GM12878 (cell line): ENCODE measurements at regions not wholly inside any gene's neighbourhood (a gene's known extent, or its start where the extent isn't known, plus 50 kb on each side); places are given as distances from the start of the nearest gene placed in this dataset.

ENCODE experiments used
- ATAC-seq: fragments of 200-7000 bp; cut with Tn5 transposase; 3 replicates; pipeline ENCODE4 v1.9.1; 2020; ENCODE audit warnings: mild to moderate bottlenecking, moderate library complexity
- BruUV-seq: library from RNA; stranded (reverse); fragments of 400-500 nt; replicated peaks from 2 replicates; lab custom pipeline; 2021; lab: Mats Ljungman, UMichigan
- CTCF ChIA-PET: fragments of 300-600 bp; sonication (Branson Sonifier 250); formaldehyde crosslinking; extraction: SDS; loops from one replicate; lab custom pipeline; 2021; ENCODE audit warnings: inconsistent platforms; lab: Yijun Ruan, JAX
- POLR2A ChIA-PET: fragments of 350-600 bp; formaldehyde crosslinking; extraction: SDS; loops from one replicate; lab custom pipeline; 2021; ENCODE audit warnings: inconsistent platforms; lab: Charles Lee
- RAD21 ChIA-PET: fragments of 300-600 bp; sonication (Branson Sonifier 250); formaldehyde crosslinking; loops from one replicate; lab custom pipeline; 2023; ENCODE audit warnings: antibody characterized with exemption; ENCODE audit not compliant: unreplicated experiment; lab: Charles Lee
- SMC1A ChIA-PET: fragments of 300-600 bp; sonication (Branson Sonifier 250); formaldehyde crosslinking; loops from one replicate; lab custom pipeline; 2023; ENCODE audit not compliant: unreplicated experiment, uncharacterized antibody; lab: Charles Lee
- DNase-seq: peaks from one replicate; pipeline ENCODE4 v3.0.0-alpha.2; 2011; ENCODE audit warnings: low read depth, low spot score
- FAIRE-seq: peaks from 3 replicates; lab custom pipeline; 2011; peaks lifted over from hg19 to GRCh38; lab: Jason Lieb, UNC
- H2AFZ ChIP-seq: 2 replicates; pipeline ENCODE4 v1.6.0; 2011; ENCODE audit warnings: low read depth, low read length, control low read depth; ENCODE audit not compliant: control insufficient read depth
- H3K27ac ChIP-seq: 2 replicates; pipeline ENCODE4 v1.5.1; 2011; ENCODE audit warnings: control low read depth; ENCODE audit not compliant: control insufficient read depth, insufficient read depth
- H3K27me3 ChIP-seq, 2 experiments: replicated peaks in 1 of 2; 2 replicates each; pipeline versions ENCODE4 v1.6.0 to v1.6.1; 2011; ENCODE audit warnings: low read length in 1 of 2; ENCODE audit not compliant: control insufficient read depth in 2 of 2, insufficient read depth in 2 of 2
- H3K36me3 ChIP-seq, 2 experiments: 2 replicates each; pipeline ENCODE4 v1.5.1; 2011; ENCODE audit warnings: low read length in 1 of 2; ENCODE audit not compliant: control insufficient read depth in 2 of 2, insufficient read depth in 2 of 2
- H3K4me1 ChIP-seq: 2 replicates; pipeline ENCODE4 v1.6.1; 2011; ENCODE audit warnings: mild to moderate bottlenecking, low read length, moderate library complexity, mixed read lengths; ENCODE audit not compliant: control insufficient read depth, insufficient read depth
- H3K4me2 ChIP-seq: 2 replicates; pipeline ENCODE4 v1.6.0; 2011; ENCODE audit warnings: control low read depth; ENCODE audit not compliant: control insufficient read depth, insufficient read depth
- H3K4me3 ChIP-seq: fragments of 200-600 bp; sonication (generic); 2 replicates; pipeline ENCODE4 v1.5.1; 2016
- H3K79me2 ChIP-seq: 2 replicates; pipeline ENCODE4 v1.6.0; 2011; ENCODE audit warnings: low read length; ENCODE audit not compliant: control insufficient read depth, insufficient read depth
- H3K9ac ChIP-seq: 2 replicates; pipeline ENCODE4 v1.8.0; 2011; ENCODE audit warnings: low read length, control low read depth, mixed read lengths; ENCODE audit not compliant: control insufficient read depth, insufficient read depth
- H3K9me3 ChIP-seq: replicated peaks from 3 replicates; pipeline ENCODE4 v1.5.1; 2011; ENCODE audit warnings: mild to moderate bottlenecking, low read length; ENCODE audit not compliant: control insufficient read depth, insufficient read depth
- H4K20me1 ChIP-seq: 2 replicates; pipeline ENCODE4 v1.6.0; 2011; ENCODE audit not compliant: control insufficient read depth, insufficient read depth
- BACH1 ChIP-seq: fragments of 450-650 bp; IDR thresholded peaks from 2 replicates; pipeline ENCODE4 v1.6.1; 2017; ENCODE audit warnings: mild to moderate bottlenecking, borderline replicate concordance
- BCLAF1 ChIP-seq: fragments of 450-650 bp; IDR thresholded peaks from 2 replicates; pipeline ENCODE4 v1.6.1; 2017; ENCODE audit warnings: antibody characterized with exemption, mild to moderate bottlenecking, moderate library complexity
- CHD2 ChIP-seq: IDR thresholded peaks from 2 replicates; pipeline ENCODE4 v1.6.1; 2011; ENCODE audit warnings: low read depth, low read length, improper control_type of control experiment, borderline replicate concordance
- HCFC1 ChIP-seq: fragments of 150-350 bp; IDR thresholded peaks from 2 replicates; pipeline ENCODE4 v1.6.1; 2014; ENCODE audit warnings: low read length
- JUNB ChIP-seq: IDR thresholded peaks from 2 replicates; pipeline ENCODE4 v1.6.1; 2016; ENCODE audit warnings: antibody characterized with exemption, mild to moderate bottlenecking
- MAX ChIP-seq: IDR thresholded peaks from 2 replicates; pipeline ENCODE4 v1.6.1; 2012; ENCODE audit warnings: low read depth, low read length, improper control_type of control experiment
- PRDM15 ChIP-seq: fragments of 450-650 bp; formaldehyde crosslinking; IDR thresholded peaks from 2 replicates; pipeline ENCODE4 v1.4.0; 2020; ENCODE audit warnings: mild to moderate bottlenecking, moderate library complexity
- RFX5 ChIP-seq: IDR thresholded peaks from 2 replicates; pipeline ENCODE4 v1.6.1; 2011; ENCODE audit warnings: low read depth, low read length, improper control_type of control experiment
- SIN3A ChIP-seq: IDR thresholded peaks from 2 replicates; pipeline ENCODE4 v1.6.1; 2012; ENCODE audit warnings: low read depth, low read length, improper control_type of control experiment
- SMARCA5 ChIP-seq: fragments of 450-650 bp; IDR thresholded peaks from 2 replicates; pipeline ENCODE4 v1.6.1; 2017; ENCODE audit warnings: mild to moderate bottlenecking
- SP1 ChIP-seq: IDR thresholded peaks from one replicate; pipeline ENCODE4 v1.6.1; 2011; ENCODE audit warnings: low read depth, low read length
- SUPT20H ChIP-seq: IDR thresholded peaks from 2 replicates; pipeline ENCODE4 v1.6.1; 2011; ENCODE audit warnings: low read depth, mild to moderate bottlenecking, low read length, moderate library complexity, borderline replicate concordance; ENCODE audit not compliant: control insufficient read depth
- WGBS: methylation state at CpG from one replicate; pipeline ENCODE4 v1.1.6; 2016; ENCODE audit warnings: low lambda C conversion rate; ENCODE audit not compliant: insufficient replicate concordance, insufficient coverage; ENCODE audit errors: missing lambda C conversion rate; 5-methylcytosine and 5-hydroxymethylcytosine counted together
- in situ Hi-C: fragments of 300-500 bp; cut with MboI; formaldehyde crosslinking; loops from 9 replicates; pipeline ENCODE4 v1.14.3; 2018; ENCODE audit warnings: mixed read lengths
- intact Hi-C: fragments of 100-400 bp; cut with micrococcal nuclease; formaldehyde crosslinking; loops from one replicate; pipeline ENCODE4 v1.14.2; 2022; ENCODE audit not compliant: unreplicated experiment
- TF ChIP-seq, protein P1 (sequence below): fragments of 150-350 bp; IDR thresholded peaks from 2 replicates; pipeline ENCODE4 v1.6.1; 2016; ENCODE audit warnings: low read depth, low read length

GRCh38 chr7:34317039-34317438, 341.0 kb upstream of the NPSR1 start:
- Histone ChIP-seq H3K4me1 (no peaks in the 10 kb centered on the region), H3K9me3 (no peaks in the 10 kb centered on the region), H3K27me3 (0 out of 4 replicates have a peak, but pooled peaks cover 0 to 1% of the 10 kb centered on the region in 2 experiments), H3K4me2 (no peak overlapping the region), H3K4me3 (no peak overlapping the region), H3K79me2 (no peaks in the 10 kb centered on the region), H3K9ac (no peak overlapping the region), H3K27ac (no peak overlapping the region), H3K36me3 (no peaks in the 10 kb centered on the region), H2AFZ (no peak overlapping the region), H4K20me1 (no peaks in the 10 kb centered on the region)
- 0% methylated on average over 1 of the region's 1 CpG for WGBS
- POLR2A ChIA-PET = no interaction called here
- TF ChIP-seq SP1 (no peak), SIN3A (no peak), JUNB (no peak), HCFC1 (no peak), BACH1 (no peak), CHD2 (no peak), RFX5 (no peak), BCLAF1 (no peak), SUPT20H (no peak), PRDM15 (CRISPR knock-in tag) (no peak), SMARCA5 (no peak), MAX (no peak)
- TF ChIP-seq, protein P1, sequence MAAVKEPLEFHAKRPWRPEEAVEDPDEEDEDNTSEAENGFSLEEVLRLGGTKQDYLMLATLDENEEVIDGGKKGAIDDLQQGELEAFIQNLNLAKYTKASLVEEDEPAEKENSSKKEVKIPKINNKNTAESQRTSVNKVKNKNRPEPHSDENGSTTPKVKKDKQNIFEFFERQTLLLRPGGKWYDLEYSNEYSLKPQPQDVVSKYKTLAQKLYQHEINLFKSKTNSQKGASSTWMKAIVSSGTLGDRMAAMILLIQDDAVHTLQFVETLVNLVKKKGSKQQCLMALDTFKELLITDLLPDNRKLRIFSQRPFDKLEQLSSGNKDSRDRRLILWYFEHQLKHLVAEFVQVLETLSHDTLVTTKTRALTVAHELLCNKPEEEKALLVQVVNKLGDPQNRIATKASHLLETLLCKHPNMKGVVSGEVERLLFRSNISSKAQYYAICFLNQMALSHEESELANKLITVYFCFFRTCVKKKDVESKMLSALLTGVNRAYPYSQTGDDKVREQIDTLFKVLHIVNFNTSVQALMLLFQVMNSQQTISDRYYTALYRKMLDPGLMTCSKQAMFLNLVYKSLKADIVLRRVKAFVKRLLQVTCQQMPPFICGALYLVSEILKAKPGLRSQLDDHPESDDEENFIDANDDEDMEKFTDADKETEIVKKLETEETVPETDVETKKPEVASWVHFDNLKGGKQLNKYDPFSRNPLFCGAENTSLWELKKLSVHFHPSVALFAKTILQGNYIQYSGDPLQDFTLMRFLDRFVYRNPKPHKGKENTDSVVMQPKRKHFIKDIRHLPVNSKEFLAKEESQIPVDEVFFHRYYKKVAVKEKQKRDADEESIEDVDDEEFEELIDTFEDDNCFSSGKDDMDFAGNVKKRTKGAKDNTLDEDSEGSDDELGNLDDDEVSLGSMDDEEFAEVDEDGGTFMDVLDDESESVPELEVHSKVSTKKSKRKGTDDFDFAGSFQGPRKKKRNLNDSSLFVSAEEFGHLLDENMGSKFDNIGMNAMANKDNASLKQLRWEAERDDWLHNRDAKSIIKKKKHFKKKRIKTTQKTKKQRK = no peak
- no peak for FAIRE-seq
- no peak for ATAC-seq
- CTCF ChIA-PET = interaction anchor here (0.8 kb wide), 1 partner anchor 11 kb away, joined by 3 read pairs; no protein-coding TSS in a partner anchor
- intact Hi-C loops = no loop called here
- in situ Hi-C loops = no loop called here
- SMC1A ChIA-PET = no interaction called here
- no peak for DNase-seq
- no TSS peak for BruUV-seq
- RAD21 ChIA-PET = no interaction called here
